ENCODE measurements at regions not wholly inside any gene's neighbourhood (a gene's known extent, or its start where the extent isn't known, plus 50 kb on each side); places are given as distances from the start of the nearest gene placed in this dataset.

DNA sequence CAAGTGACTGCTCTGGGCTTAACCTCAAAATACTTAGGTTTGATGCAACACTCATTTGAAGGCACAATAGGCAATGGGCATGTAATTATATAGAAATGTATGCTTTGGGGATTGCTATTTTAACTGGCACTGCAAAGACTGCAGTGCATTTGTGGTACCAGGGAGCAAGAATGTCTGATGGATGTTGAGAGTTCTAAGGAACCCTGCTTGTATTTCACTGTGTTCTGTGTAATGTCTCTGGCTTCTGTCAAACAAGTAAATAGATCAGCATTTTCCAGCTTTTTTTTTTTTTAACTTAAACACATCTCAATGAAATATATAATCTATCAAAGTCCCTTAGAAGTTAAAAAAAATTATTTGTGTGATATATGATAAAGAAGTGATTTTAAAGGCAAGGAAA lies 94.8 kb upstream of the ATP2B1 start:
- H3K4me1 Mint-ChIP-seq = no peaks in the 10 kb centered on the region
- no peak overlapping the region for H3K27ac Mint-ChIP-seq (ENCODE audit: unreplicated experiment)
- H3K4me3 Mint-ChIP-seq = no peak overlapping the region
- H3K27me3 Mint-ChIP-seq (ENCODE audit: low read depth) = no peaks in the 10 kb centered on the region
- H3K9me3 Mint-ChIP-seq = peaks cover 5% of the 10 kb centered on the region
- H3K36me3 Mint-ChIP-seq (ENCODE audit: low read depth) = no peaks in the 10 kb centered on the region
- DNase-seq (ENCODE audit: low read depth, low spot score) = no peak
- TF ChIP-seq, protein P1, sequence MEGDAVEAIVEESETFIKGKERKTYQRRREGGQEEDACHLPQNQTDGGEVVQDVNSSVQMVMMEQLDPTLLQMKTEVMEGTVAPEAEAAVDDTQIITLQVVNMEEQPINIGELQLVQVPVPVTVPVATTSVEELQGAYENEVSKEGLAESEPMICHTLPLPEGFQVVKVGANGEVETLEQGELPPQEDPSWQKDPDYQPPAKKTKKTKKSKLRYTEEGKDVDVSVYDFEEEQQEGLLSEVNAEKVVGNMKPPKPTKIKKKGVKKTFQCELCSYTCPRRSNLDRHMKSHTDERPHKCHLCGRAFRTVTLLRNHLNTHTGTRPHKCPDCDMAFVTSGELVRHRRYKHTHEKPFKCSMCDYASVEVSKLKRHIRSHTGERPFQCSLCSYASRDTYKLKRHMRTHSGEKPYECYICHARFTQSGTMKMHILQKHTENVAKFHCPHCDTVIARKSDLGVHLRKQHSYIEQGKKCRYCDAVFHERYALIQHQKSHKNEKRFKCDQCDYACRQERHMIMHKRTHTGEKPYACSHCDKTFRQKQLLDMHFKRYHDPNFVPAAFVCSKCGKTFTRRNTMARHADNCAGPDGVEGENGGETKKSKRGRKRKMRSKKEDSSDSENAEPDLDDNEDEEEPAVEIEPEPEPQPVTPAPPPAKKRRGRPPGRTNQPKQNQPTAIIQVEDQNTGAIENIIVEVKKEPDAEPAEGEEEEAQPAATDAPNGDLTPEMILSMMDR (conservative IDR thresholded peaks at IDR 0.05) = no peak

DNA sequence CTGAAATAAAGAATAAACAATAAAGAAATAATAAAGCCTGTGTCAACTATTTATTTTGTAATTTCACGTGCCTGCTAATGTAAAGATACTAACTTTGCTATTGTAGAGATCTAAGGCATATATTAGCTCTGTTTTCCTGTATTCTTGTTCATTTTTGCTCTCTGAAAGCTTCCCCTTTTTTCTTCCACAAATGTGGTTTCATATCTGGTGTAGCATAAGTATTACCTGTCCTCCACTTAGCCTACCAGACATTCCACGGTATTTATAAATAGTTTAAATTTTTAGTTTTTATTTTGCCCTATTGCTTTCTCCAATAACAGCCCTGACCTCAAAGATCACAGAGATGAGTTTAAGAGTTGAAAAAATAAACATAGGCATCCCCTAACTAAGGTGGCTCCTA lies 92.6 kb upstream of the ATP2B1 start:
- H3K36me3 Mint-ChIP-seq (ENCODE audit: low read depth) = no peaks in the 10 kb centered on the region
- TF ChIP-seq, protein P1 (conservative IDR thresholded peaks at IDR 0.05) = no peak
- no peaks in the 10 kb centered on the region for H3K4me1 Mint-ChIP-seq
- H3K27ac Mint-ChIP-seq (ENCODE audit: unreplicated experiment) = no peak overlapping the region
- no peak overlapping the region for H3K4me3 Mint-ChIP-seq
- no peaks in the 10 kb centered on the region for H3K27me3 Mint-ChIP-seq (ENCODE audit: low read depth)
- DNase-seq (ENCODE audit: low read depth, low spot score) = no peak
- peaks cover 5% of the 10 kb centered on the region for H3K9me3 Mint-ChIP-seq

DNA sequence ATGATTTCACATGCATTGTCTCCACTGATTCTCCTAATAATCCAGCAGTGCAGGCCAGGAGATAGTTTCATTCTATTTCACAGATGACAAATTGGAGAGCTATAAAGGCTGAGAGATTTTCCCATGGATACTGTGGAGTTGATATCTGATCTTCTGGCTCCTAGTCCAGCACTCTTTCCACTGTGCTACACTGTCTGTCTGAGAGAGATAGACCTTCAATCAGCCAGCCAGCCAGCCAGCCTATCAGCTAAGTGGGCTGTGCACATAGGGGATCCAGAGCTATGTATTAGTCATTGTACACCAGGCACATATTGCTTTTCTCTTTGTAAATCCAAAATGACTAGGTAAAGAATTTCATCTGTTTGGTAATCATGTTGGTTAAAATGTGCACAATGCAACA lies 91.8 kb upstream of the ATP2B1 start:
- TF ChIP-seq, protein P1 (conservative IDR thresholded peaks at IDR 0.05) = no peak
- H3K4me1 Mint-ChIP-seq = no peaks in the 10 kb centered on the region
- H3K36me3 Mint-ChIP-seq (ENCODE audit: low read depth) = no peaks in the 10 kb centered on the region
- H3K27ac Mint-ChIP-seq (ENCODE audit: unreplicated experiment) = no peak overlapping the region
- no peaks in the 10 kb centered on the region for H3K9me3 Mint-ChIP-seq
- H3K27me3 Mint-ChIP-seq (ENCODE audit: low read depth) = no peaks in the 10 kb centered on the region
- no peak overlapping the region for H3K4me3 Mint-ChIP-seq
- no peak for DNase-seq (ENCODE audit: low read depth, low spot score)

DNA sequence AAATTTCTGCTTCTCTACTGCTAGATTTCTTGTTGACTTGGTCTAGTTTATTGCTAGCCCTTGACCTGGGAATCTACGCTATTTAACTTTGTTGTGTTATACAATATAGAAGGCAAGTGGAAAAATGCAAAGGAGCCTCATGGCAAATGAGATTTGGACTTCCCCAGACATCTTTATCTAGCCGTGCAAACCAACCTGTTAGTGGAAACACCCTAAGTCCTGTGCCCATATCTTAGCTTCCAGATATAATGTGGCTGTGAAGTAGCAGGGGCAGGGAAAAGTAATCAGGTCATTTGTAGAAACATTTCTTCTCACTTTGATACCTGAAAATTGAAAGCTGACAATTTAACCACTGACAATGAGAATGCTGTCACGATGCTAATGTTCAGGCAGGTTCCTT lies 90.7 kb upstream of the ATP2B1 start:
- TF ChIP-seq, protein P1 (conservative IDR thresholded peaks at IDR 0.05) = no peak
- no peak overlapping the region for H3K4me3 Mint-ChIP-seq
- H3K9me3 Mint-ChIP-seq = peaks cover 2% of the 10 kb centered on the region
- no peaks in the 10 kb centered on the region for H3K27me3 Mint-ChIP-seq (ENCODE audit: low read depth)
- no peaks in the 10 kb centered on the region for H3K4me1 Mint-ChIP-seq
- no peak for DNase-seq (ENCODE audit: low read depth, low spot score)
- no peaks in the 10 kb centered on the region for H3K36me3 Mint-ChIP-seq (ENCODE audit: low read depth)
- no peak overlapping the region for H3K27ac Mint-ChIP-seq (ENCODE audit: unreplicated experiment)

DNA sequence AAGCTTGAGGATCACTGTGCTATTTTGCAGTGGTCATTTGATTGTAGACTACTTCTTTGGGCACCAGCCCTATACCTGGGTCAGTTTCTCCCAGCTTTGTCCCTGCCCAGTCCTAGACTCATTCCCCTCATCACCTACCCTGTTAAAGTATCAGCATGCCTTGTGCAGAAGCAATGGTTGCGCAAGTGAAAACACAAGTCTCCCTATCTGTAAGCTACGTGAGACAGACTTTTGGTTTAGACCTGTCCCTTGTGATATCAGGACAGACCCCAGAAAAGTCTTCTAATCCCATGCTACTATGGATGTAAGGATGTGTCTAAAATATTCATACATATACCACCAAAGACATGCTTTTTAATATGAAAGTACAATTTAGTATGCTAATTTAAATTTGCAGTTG lies 88.8 kb upstream of the ATP2B1 start:
- H3K9me3 Mint-ChIP-seq = peaks cover 2% of the 10 kb centered on the region
- no peaks in the 10 kb centered on the region for H3K36me3 Mint-ChIP-seq (ENCODE audit: low read depth)
- H3K27ac Mint-ChIP-seq (ENCODE audit: unreplicated experiment) = no peak overlapping the region
- no peaks in the 10 kb centered on the region for H3K4me1 Mint-ChIP-seq
- no peak for DNase-seq (ENCODE audit: low read depth, low spot score)
- H3K27me3 Mint-ChIP-seq (ENCODE audit: low read depth) = no peaks in the 10 kb centered on the region
- TF ChIP-seq, protein P1 (conservative IDR thresholded peaks at IDR 0.05) = no peak
- no peak overlapping the region for H3K4me3 Mint-ChIP-seq
